ENCODE measurements at regions not wholly inside any gene's neighbourhood (a gene's known extent, or its start where the extent isn't known, plus 50 kb on each side); places are given as distances from the start of the nearest gene placed in this dataset.

- Histone ChIP-seq H2AFZ (ENCODE audit: low read length) (no peak overlapping the region), H3K27me3 (ENCODE audit: control insufficient read depth in 1 of 2, insufficient read depth in 2 of 2, low read length in 2 of 2) (no peaks in the 10 kb centered on the region), H3K9me3 (ENCODE audit: low read length) (peaks cover 46% of the 10 kb centered on the region), H4K20me1 (ENCODE audit: insufficient read depth, low read length) (no peaks in the 10 kb centered on the region), H3K4me2 (ENCODE audit: low read depth, low read length) (no peak overlapping the region), H3K27ac (ENCODE audit: extremely low read length, insufficient read depth, low read length) (no peak overlapping the region), H3K9ac (ENCODE audit: insufficient read depth, low read depth, low read length) (no peak overlapping the region), H3K4me3 (replicated peaks in 1 of 3; ENCODE audit: insufficient read depth in 1 of 3, low read depth in 2 of 3, low read length in 3 of 3) (no peak overlapping the region), H3K79me2 (ENCODE audit: insufficient read depth, low read length) (no peaks in the 10 kb centered on the region), H3K4me1 (ENCODE audit: insufficient read depth, low read length) (no peaks in the 10 kb centered on the region), H3K36me3 (replicated peaks in 1 of 2; ENCODE audit: control insufficient read depth in 1 of 2, insufficient read depth in 2 of 2, low read length in 2 of 2) (no peaks in the 10 kb centered on the region)
- 59% methylated on average over 5 of the region's 5 CpGs for WGBS (ENCODE audit: low lambda C conversion rate)
- ChIA-PET CTCF (ENCODE audit: low intra/inter-chr PET ratio, low total read pairs) (no interaction called here), POLR2A (no interaction called here)
- ATAC-seq (no peak), FAIRE-seq (no peak), DNase-seq (ENCODE audit: low spot score) (no peak)
- in situ Hi-C loops (cut with HindIII; ENCODE audit: extremely low pct_ligation_motif_present, low pct_unique_long_range_greater_than_20kb), result no loop called here
- no peak for TF ChIP-seq ZFY (CRISPR knock-in tag; IDR thresholded peaks at IDR 0.05)
- TF ChIP-seq HNRNPK (IDR thresholded peaks at IDR 0.05; ENCODE audit: low read depth, low read length, poor library complexity, severe bottlenecking), result no peak
- no peak for TF ChIP-seq ZZZ3 (CRISPR knock-in tag; IDR thresholded peaks at IDR 0.05; ENCODE audit: borderline replicate concordance)
- TF ChIP-seq ZNF652 (CRISPR knock-in tag; IDR thresholded peaks at IDR 0.05; ENCODE audit: borderline replicate concordance, low read depth), result no peak
- TF ChIP-seq ZNF20 (CRISPR knock-in tag; IDR thresholded peaks at IDR 0.05), result no peak
- no peak for TF ChIP-seq HES4 (CRISPR knock-in tag; IDR thresholded peaks at IDR 0.05; ENCODE audit: borderline replicate concordance)
- no peak for TF ChIP-seq EP300 (IDR thresholded peaks at IDR 0.05; ENCODE audit: low read depth in 2 of 2, low read length in 2 of 2)
- no peak for TF ChIP-seq EP300 (CRISPR knock-in tag; IDR thresholded peaks at IDR 0.05; ENCODE audit: borderline replicate concordance)
- TF ChIP-seq LRRFIP1 (CRISPR knock-in tag; conservative IDR thresholded peaks at IDR 0.05), result no peak
- no peak for TF ChIP-seq ZFP1 (CRISPR knock-in tag; IDR thresholded peaks at IDR 0.05)
- no peak for TF ChIP-seq ZBTB3 (CRISPR knock-in tag; IDR thresholded peaks at IDR 0.05; ENCODE audit: borderline replicate concordance, low read depth)
- TF ChIP-seq ZNF317 (CRISPR knock-in tag; IDR thresholded peaks at IDR 0.05), result no peak
- no peak for TF ChIP-seq SP2 (CRISPR knock-in tag; IDR thresholded peaks at IDR 0.05)
- no peak for TF ChIP-seq CBX5 (CRISPR knock-in tag; IDR thresholded peaks at IDR 0.05; ENCODE audit: borderline replicate concordance)
- TF ChIP-seq RBFOX2 (IDR thresholded peaks at IDR 0.05; ENCODE audit: low read depth, low read length), result no peak
- TF ChIP-seq ZKSCAN1 (IDR thresholded peaks at IDR 0.05; ENCODE audit: low read length), result no peak
- TF ChIP-seq KAT7 (CRISPR knock-in tag; IDR thresholded peaks at IDR 0.05; ENCODE audit: borderline replicate concordance), result no peak
- TF ChIP-seq DNMT3B (CRISPR knock-in tag; conservative IDR thresholded peaks at IDR 0.05), result no peak
- no peak for TF ChIP-seq ZBTB34 (CRISPR knock-in tag; IDR thresholded peaks at IDR 0.05)
- no peak for TF ChIP-seq STAT5B (CRISPR knock-in tag; IDR thresholded peaks at IDR 0.05)
- intact Hi-C loops (cut with micrococcal nuclease; ENCODE audit: unreplicated experiment), result no loop called here
- BruUV-seq (replicated peaks), result no TSS peak
Measured at GRCh38 chr4:57764856-57765255, 654.7 kb upstream of the IGFBP7 start.

Data from HepG2 (cell line).